Endodermal cell (in vitro differentiated cells): ENCODE measurements at regions not wholly inside any gene's neighbourhood (a gene's known extent, or its start where the extent isn't known, plus 50 kb on each side); places are given as distances from the start of the nearest gene placed in this dataset.
A peak's percentile ranks its signal among the peaks of the same experiment; 100 is the strongest.

Experiments
- DNase-seq: peaks from one replicate; pipeline ENCODE4 v3.0.0-alpha.2; 2017
- H3K27ac ChIP-seq: 2 replicates; pipeline ENCODE4 v1.5.1; 2013; ENCODE audit warnings: mild to moderate bottlenecking, low read depth, low read length, moderate library complexity
- H3K27me3 ChIP-seq: 2 replicates; pipeline ENCODE4 v1.6.1; 2013; ENCODE audit warnings: mild to moderate bottlenecking, low read length, moderate library complexity; ENCODE audit not compliant: insufficient read depth, control insufficient read depth, poor library complexity, severe bottlenecking
- H3K36me3 ChIP-seq: 2 replicates; pipeline ENCODE4 v1.7.0; 2013; ENCODE audit warnings: mild to moderate bottlenecking, low read length, moderate library complexity; ENCODE audit not compliant: control insufficient read depth, insufficient read depth
- H3K4me1 ChIP-seq: one replicate; pipeline ENCODE4 v1.7.0; 2013; ENCODE audit warnings: low read length; ENCODE audit not compliant: control insufficient read depth, insufficient read depth
- H3K4me3 ChIP-seq: 2 replicates; pipeline ENCODE4 v1.5.1; 2013; ENCODE audit warnings: mild to moderate bottlenecking, low read length, moderate library complexity
- H3K9ac ChIP-seq: 2 replicates; pipeline ENCODE4 v1.6.1; 2013; ENCODE audit warnings: mild to moderate bottlenecking, low read length, moderate library complexity; ENCODE audit not compliant: poor library complexity, severe bottlenecking; ENCODE audit errors: extremely low read depth
- H3K9me3 ChIP-seq: 2 replicates; pipeline ENCODE4 v1.6.1; 2013; ENCODE audit warnings: mild to moderate bottlenecking, low read length, moderate library complexity; ENCODE audit not compliant: control insufficient read depth
- H3K27ac Mint-ChIP-seq: 2 replicates; pipeline ENCODE4 v1.8.0; 2020; ENCODE audit warnings: mixed read lengths
- H3K27me3 Mint-ChIP-seq: 2 replicates; pipeline ENCODE4 v1.8.0; 2021; ENCODE audit warnings: mild to moderate bottlenecking, mixed read lengths; ENCODE audit not compliant: insufficient read depth
- H3K36me3 Mint-ChIP-seq: 2 replicates; pipeline ENCODE4 v1.8.0; 2020; ENCODE audit warnings: low read depth, mixed read lengths
- H3K4me1 Mint-ChIP-seq: 2 replicates; pipeline ENCODE4 v1.8.0; 2020; ENCODE audit warnings: mixed read lengths
- H3K4me3 Mint-ChIP-seq: 2 replicates; pipeline ENCODE4 v1.8.0; 2020; ENCODE audit warnings: mild to moderate bottlenecking, moderate library complexity, mixed read lengths
- H3K9me3 Mint-ChIP-seq: 2 replicates; pipeline ENCODE4 v1.8.0; 2020; ENCODE audit warnings: mild to moderate bottlenecking, mixed read lengths
- WGBS, 2 experiments: methylation state at CpG; one replicate each; pipeline versions ENCODE4 v1.1.5 to v1.1.7; 2013; ENCODE audit warnings: missing lambda C conversion rate in 2 of 2, mixed read lengths in 1 of 2; ENCODE audit not compliant: insufficient coverage in 1 of 2, insufficient read length in 1 of 2; 5-methylcytosine and 5-hydroxymethylcytosine counted together
- TF ChIP-seq, protein P1 (sequence below): fragments of 200-600 bp; sonication (generic); conservative IDR thresholded peaks from 2 replicates; pipeline ENCODE4 v1.5.0; 2021; ENCODE audit warnings: antibody characterized with exemption, mild to moderate bottlenecking

DNA sequence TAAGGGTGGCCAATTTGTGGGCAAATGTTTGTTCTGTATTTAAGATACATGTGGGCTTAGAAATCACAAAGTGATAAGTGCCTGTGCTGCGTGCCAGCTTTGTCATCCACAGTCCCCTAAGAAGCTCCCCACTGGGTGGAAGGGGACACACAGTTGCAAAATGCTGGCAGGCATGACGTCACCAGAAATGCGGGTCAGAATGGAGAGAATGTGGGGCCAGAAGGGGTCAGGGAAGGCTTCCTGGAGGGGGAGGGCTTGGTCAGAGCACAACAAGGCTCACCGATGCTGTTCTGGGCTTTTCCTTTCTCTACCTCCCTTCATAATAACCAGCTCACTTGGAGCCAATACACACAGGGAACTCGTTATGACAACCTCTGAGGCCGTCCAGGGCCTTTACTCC lies 207.3 kb downstream of the URI1 start:
- TF ChIP-seq, protein P1, sequence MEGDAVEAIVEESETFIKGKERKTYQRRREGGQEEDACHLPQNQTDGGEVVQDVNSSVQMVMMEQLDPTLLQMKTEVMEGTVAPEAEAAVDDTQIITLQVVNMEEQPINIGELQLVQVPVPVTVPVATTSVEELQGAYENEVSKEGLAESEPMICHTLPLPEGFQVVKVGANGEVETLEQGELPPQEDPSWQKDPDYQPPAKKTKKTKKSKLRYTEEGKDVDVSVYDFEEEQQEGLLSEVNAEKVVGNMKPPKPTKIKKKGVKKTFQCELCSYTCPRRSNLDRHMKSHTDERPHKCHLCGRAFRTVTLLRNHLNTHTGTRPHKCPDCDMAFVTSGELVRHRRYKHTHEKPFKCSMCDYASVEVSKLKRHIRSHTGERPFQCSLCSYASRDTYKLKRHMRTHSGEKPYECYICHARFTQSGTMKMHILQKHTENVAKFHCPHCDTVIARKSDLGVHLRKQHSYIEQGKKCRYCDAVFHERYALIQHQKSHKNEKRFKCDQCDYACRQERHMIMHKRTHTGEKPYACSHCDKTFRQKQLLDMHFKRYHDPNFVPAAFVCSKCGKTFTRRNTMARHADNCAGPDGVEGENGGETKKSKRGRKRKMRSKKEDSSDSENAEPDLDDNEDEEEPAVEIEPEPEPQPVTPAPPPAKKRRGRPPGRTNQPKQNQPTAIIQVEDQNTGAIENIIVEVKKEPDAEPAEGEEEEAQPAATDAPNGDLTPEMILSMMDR = no peak
- Mint-ChIP-seq H3K27ac (peak overlapping the region; percentile 22), H3K27me3 (no peaks in the 10 kb centered on the region), H3K36me3 (no peaks in the 10 kb centered on the region), H3K9me3 (no peaks in the 10 kb centered on the region), H3K4me3 (no peak overlapping the region), H3K4me1 (no peaks in the 10 kb centered on the region)
- Histone ChIP-seq H3K27ac (no peak overlapping the region), H3K27me3 (no peaks in the 10 kb centered on the region), H3K4me3 (no peak overlapping the region), H3K4me1 (no peaks in the 10 kb centered on the region), H3K9ac (no peak overlapping the region), H3K9me3 (no peaks in the 10 kb centered on the region), H3K36me3 (no peaks in the 10 kb centered on the region)
- no peak for DNase-seq
- 57 to 72% methylated on average over 2 to 6 of the region's 6 CpGs for WGBS, 2 experiments

DNA sequence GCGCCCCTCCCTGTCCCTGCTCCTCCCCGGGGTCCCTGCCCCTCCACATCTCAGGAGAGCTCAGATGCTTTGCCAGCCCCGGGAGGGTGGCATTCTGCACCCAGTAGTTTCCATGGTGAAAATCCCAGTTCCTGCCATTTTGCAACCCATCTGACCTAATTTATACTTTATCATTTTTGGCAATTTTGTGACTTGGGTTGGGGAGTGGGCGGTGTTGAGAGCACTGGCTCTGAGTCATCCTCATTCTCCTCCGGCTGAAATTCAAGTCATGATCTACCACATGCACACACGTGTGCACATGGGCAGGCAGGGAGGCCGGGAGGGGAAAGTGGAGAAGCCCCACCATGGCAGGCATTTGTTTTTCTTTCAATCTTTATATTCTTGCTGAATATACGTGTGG lies 208.6 kb downstream of the URI1 start:
- 81 to 92% methylated on average over 4 to 7 of the region's 8 CpGs for WGBS, 2 experiments
- Histone ChIP-seq H3K27ac (no peak overlapping the region), H3K4me1 (no peaks in the 10 kb centered on the region), H3K27me3 (no peaks in the 10 kb centered on the region), H3K9me3 (no peaks in the 10 kb centered on the region), H3K4me3 (no peak overlapping the region), H3K36me3 (no peaks in the 10 kb centered on the region), H3K9ac (no peak overlapping the region)
- Mint-ChIP-seq H3K4me3 (no peak overlapping the region), H3K36me3 (no peaks in the 10 kb centered on the region), H3K27me3 (no peaks in the 10 kb centered on the region), H3K9me3 (no peaks in the 10 kb centered on the region), H3K27ac (no peak overlapping the region), H3K4me1 (no peaks in the 10 kb centered on the region)
- no peak for DNase-seq
- TF ChIP-seq, protein P1 = no peak

DNA sequence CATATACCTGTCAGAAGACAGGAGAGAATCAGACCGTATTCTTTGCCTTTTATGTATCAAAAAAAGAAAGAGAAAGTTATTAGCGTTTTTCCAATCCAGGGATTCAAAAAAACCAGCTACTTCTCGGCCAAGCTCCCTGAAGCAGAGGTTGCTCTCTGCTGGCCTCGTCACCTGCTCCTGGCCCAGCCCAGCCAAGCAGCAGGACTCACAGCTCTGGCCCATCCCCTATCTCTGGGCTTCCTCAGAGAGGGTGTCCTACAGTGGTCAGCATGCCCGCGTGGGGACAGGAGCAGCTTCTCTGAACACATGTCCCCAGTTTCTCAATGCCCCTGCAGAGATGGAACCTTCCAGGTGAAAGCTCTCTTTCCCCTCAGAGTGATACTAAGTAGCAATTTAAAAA lies 209.0 kb downstream of the URI1 start:
- DNase-seq = no peak
- Histone ChIP-seq H3K36me3 (no peaks in the 10 kb centered on the region), H3K27ac (no peak overlapping the region), H3K9ac (no peak overlapping the region), H3K27me3 (no peaks in the 10 kb centered on the region), H3K4me1 (no peaks in the 10 kb centered on the region), H3K4me3 (no peak overlapping the region), H3K9me3 (no peaks in the 10 kb centered on the region)
- TF ChIP-seq, protein P1 = no peak
- Mint-ChIP-seq H3K9me3 (no peaks in the 10 kb centered on the region), H3K27ac (no peak overlapping the region), H3K36me3 (no peaks in the 10 kb centered on the region), H3K27me3 (no peaks in the 10 kb centered on the region), H3K4me3 (no peak overlapping the region), H3K4me1 (no peaks in the 10 kb centered on the region)
- WGBS, 2 experiments = 79 to 88% methylated on average over 5 to 6 of the region's 6 CpGs
